ENCODE measurements at regions not wholly inside any gene's neighbourhood (a gene's known extent, or its start where the extent isn't known, plus 50 kb on each side); places are given as distances from the start of the nearest gene placed in this dataset.
"Not testable (repeated sequence)": the region's sequence is repeated elsewhere in the genome, so short reads cannot be mapped to it uniquely, and the experiment has no call there.

- no peak for DNase-seq (ENCODE audit: low spot score)
Observed at GRCh38 chr13:73576291-73576690, 517.5 kb downstream of the KLF5 start.

- no peak for DNase-seq (ENCODE audit: low spot score)
Observed at GRCh38 chr13:73572824-73573223, 514.0 kb downstream of the KLF5 start.

GRCh38 chr13:73571376-73571775 is 512.6 kb downstream of the KLF5 start:
- no peak for DNase-seq (ENCODE audit: low spot score)

- no peak for DNase-seq (ENCODE audit: low spot score)
Observed at GRCh38 chr13:73556902-73557301, 498.1 kb downstream of the KLF5 start.

GRCh38 chr13:73556128-73556527 is 497.3 kb downstream of the KLF5 start:
- DNase-seq (ENCODE audit: low spot score), result no peak

- no peak for DNase-seq (ENCODE audit: low spot score)
Observed at GRCh38 chr13:73551736-73552135, 492.9 kb downstream of the KLF5 start.

DNA sequence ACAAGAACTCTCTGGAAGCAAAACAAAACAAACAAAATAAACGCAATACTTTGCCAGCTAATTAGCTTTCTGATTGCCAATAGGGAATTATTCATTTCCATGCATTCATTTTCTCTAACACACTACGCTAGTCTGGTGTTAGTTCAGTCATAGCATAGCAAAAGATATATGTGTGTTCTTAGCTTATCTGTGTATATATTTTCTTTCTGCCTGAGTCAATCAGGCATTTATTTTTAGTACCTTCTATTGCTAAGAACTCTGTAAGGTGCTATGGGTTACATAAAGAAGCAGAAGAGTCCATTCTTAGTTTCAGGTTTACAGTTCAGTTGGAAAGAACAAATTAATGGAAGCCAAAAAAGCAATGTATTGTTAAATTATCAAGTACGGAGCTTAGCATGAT is 490.9 kb downstream of the KLF5 start:
- DNase-seq (ENCODE audit: low spot score), result no peak

- no peak for DNase-seq (ENCODE audit: low spot score)
Observed at GRCh38 chr13:73548449-73548848, 489.6 kb downstream of the KLF5 start.

GRCh38 chr13:73547239-73547638 is 488.4 kb downstream of the KLF5 start:
- no peak for DNase-seq (ENCODE audit: low spot score)

GRCh38 chr13:73544175-73544574 is 485.4 kb downstream of the KLF5 start:
- DNase-seq (ENCODE audit: low spot score), result no peak

DNA sequence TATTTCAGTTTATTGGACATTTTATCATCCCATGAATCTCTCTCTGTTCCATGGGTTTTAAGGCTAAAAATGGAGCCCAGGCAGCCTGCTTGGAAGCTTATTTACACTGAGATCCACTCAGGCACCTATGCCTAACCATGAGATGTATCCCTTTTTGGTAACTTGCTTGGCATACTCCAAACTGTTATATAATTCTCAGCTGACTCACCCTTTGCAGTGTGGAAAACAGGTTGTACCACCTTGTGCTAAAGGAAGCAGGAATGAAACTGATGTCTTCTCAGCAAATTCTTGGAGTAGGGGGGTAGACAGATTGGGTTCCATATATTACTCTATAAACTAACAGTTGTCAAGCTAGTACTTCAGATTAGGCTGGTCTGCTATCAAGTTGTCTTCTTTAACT is 483.6 kb downstream of the KLF5 start:
- no peak for DNase-seq (ENCODE audit: low spot score)

- DNase-seq (ENCODE audit: low spot score), result no peak
Observed at GRCh38 chr13:73536865-73537264, 478.1 kb downstream of the KLF5 start.

GRCh38 chr13:73535341-73535740 is 476.5 kb downstream of the KLF5 start:
- no peak for DNase-seq (ENCODE audit: low spot score)

GRCh38 chr13:73532987-73533510 is 474.2 kb downstream of the KLF5 start:
- no peak for DNase-seq (ENCODE audit: low spot score)

GRCh38 chr13:73532582-73532981 is 473.8 kb downstream of the KLF5 start:
- no peak for DNase-seq (ENCODE audit: low spot score)

DNA sequence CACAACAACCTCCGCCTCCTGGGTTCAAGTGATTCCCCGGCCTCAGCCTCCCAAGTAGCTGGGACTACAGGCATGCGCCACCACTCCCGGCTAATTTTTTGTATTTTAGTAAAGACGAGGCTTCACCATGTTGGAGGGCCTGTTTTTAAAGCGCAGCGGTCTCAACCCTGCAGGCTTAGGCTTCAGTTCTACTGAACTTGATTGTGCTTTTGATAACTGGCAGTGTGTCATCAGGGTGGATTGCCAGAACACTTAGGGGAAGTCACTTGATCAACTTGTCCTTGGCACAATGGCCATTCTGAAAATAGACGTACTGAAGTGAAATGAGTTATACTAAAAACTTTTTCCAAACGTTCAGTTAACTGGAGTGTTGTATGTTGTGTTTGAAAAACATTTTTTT is 472.2 kb downstream of the KLF5 start:
- DNase-seq (ENCODE audit: low spot score), result no peak

- no peak for DNase-seq (ENCODE audit: low spot score)
Observed at GRCh38 chr13:73522937-73523336, 464.1 kb downstream of the KLF5 start.

- DNase-seq (ENCODE audit: low spot score), result no peak
Observed at GRCh38 chr13:73521985-73522524, 463.2 kb downstream of the KLF5 start.

GRCh38 chr13:73521290-73521624 is 462.5 kb downstream of the KLF5 start:
- DNase-seq (ENCODE audit: low spot score), result no peak

DNA sequence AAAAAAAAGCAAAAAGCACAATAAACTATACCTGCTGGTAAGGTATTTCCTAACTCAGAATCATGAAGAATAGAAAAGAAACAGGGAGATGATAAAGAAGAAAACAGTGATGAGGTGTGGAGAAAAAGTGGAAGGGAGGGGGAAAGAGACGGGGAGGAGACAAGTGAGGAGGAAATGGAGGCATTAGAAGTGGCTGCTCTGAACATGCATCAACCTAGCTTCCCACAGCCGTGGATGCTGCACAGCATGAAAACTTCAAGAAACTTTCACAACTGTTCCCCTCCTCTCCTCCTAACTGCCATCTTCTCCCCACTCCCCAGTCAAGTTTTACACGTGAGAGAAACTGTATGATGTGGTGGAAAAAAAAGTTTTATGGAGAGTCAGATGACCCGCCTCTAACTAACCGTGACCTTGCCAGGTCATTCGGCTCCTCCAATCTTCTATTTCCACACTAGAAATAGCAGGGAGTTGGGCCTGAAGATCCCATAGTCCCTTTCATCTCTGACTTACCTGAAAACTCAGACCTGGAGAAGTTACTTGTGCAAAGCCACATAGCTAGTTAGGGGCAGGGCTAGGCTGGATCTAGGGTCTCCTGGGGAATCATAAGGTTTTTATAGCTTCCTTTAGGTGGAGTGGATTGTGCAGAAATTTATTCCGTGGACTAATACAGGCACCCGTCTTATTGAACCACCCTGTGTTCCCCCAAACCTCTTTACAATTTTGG is 461.9 kb downstream of the KLF5 start:
- DNase-seq (ENCODE audit: low spot score), result no peak

DNA sequence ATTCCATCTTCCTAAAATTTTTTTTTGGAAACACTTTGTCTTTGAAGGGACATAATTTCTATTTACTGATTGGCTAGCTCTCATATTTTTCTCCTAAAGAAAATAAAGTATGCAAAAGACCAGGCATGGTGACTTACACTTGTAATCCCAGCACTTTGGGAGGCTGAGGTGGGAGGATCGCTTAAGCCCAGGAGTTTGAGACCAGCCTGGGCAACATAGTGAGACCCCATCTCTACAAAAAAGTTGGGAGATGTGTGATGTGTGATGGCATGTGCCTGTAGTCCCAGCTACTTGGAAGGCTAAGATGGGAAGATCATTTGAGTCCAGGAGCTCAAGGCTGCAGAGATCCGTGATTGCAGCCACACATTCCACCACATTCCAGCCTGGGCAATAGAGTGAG is 461.3 kb downstream of the KLF5 start:
- not testable (repeated sequence) for DNase-seq (ENCODE audit: low spot score)

DNA sequence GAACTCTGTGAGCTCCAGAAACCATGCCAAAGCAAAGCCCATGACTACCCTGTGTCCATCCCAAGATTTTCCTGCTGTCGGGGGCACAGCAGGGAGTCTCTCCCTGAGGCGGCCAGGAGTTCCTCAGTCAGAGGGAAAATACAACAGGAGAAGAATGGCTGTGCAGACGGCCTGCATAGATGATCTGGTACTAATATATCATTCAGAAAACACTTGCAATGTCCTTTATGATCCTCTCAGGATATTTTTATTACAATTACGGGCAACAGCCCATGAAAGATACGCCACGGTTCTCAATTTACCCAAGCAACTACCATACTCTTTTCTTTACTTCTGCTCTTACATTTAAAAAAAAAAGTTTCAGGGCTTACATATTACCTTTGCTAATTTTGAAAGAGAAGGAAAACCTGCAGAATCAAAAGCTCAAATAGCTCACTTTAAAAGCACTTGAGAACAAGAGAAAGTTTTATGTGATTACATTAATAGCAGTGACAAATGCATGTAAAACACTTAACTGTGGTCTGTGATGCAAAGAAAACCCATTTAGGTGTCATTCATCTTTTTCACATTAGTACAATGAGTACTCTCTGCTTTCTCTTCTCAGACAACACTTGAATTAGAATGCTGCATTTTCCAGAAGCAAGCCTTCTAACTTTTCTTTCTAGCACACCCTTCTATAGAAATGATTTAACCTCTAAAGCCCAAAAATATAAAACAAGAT is 460.8 kb downstream of the KLF5 start:
- no peak for DNase-seq (ENCODE audit: low spot score)

DNA sequence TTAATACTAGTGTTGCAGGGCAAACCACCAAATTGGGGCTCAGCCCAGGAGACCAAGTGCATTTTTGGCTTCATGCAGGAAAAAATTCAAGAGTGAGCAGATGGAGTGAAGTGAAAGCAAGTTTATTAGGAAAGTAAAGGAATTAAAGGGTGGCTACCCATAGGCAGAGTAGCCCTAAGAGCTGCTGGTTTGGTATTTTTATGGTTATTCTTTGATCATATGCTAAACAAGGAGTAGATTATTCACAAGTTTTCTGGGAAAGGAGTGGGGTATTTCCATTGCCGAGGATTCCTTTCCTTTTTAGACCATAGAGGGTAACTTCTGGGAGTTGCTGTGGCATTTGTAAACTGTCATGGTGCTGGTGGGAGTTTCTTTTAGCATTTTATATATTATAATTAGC is 459.0 kb downstream of the KLF5 start:
- no peak for DNase-seq (ENCODE audit: low spot score)
